Keratinocyte (primary cell): ENCODE measurements at regions not wholly inside any gene's neighbourhood (a gene's known extent, or its start where the extent isn't known, plus 50 kb on each side); places are given as distances from the start of the nearest gene placed in this dataset.

Experiments used
- DNase-seq: peaks from one replicate; pipeline ENCODE4 v3.0.0-alpha.2; 2011; ENCODE audit warnings: low read depth, missing footprints, low spot score
- FAIRE-seq: peaks from 2 replicates; lab custom pipeline; 2011; peaks lifted over from hg19 to GRCh38; lab: Jason Lieb, UNC
- H2AFZ ChIP-seq: 2 replicates; pipeline ENCODE4 v1.6.0; 2012; ENCODE audit warnings: low read length, control low read depth, inconsistent platforms; ENCODE audit not compliant: control insufficient read depth
- H3K27ac ChIP-seq: 2 replicates; pipeline ENCODE4 v1.5.1; 2011; ENCODE audit warnings: low read length; ENCODE audit not compliant: control insufficient read depth, insufficient read depth
- H3K27me3 ChIP-seq: 3 replicates; pipeline ENCODE4 v1.6.0; 2011; ENCODE audit warnings: low read length; ENCODE audit not compliant: control insufficient read depth, insufficient read depth; ENCODE audit errors: extremely low read depth
- H3K36me3 ChIP-seq, 2 experiments: 2 replicates in 1 of 2; 3 replicates in 1 of 2; pipeline ENCODE4 v1.5.1; 2011; ENCODE audit warnings: low read length in 2 of 2, mild to moderate bottlenecking in 1 of 2; ENCODE audit not compliant: control insufficient read depth in 2 of 2, insufficient read depth in 2 of 2; ENCODE audit errors: extremely low read depth in 1 of 2
- H3K4me1 ChIP-seq: 3 replicates; pipeline ENCODE4 v1.5.1; 2011; ENCODE audit warnings: low read length; ENCODE audit not compliant: control insufficient read depth, insufficient read depth; ENCODE audit errors: extremely low read depth
- H3K4me2 ChIP-seq: 3 replicates; pipeline ENCODE4 v1.6.0; 2011; ENCODE audit warnings: low read depth, low read length; ENCODE audit not compliant: control insufficient read depth, insufficient read depth; ENCODE audit errors: extremely low read depth
- H3K4me3 ChIP-seq, 3 experiments: fragments of 200-600 bp in 1 of 3; sonication (generic) in 1 of 3; 2 replicates in 2 of 3; 3 replicates in 1 of 3; pipeline ENCODE4 v1.5.1; 2011 to 2016; ENCODE audit warnings: low read length in 3 of 3, mild to moderate bottlenecking in 3 of 3, control low read depth in 2 of 3, inconsistent platforms in 1 of 3, low read depth in 1 of 3, mixed read lengths in 1 of 3, mixed run types in 1 of 3, moderate library complexity in 1 of 3; ENCODE audit not compliant: control insufficient read depth in 2 of 3, insufficient read depth in 2 of 3; ENCODE audit errors: extremely low read depth in 1 of 3
- H3K79me2 ChIP-seq: 2 replicates; pipeline ENCODE4 v1.6.0; 2012; ENCODE audit warnings: low read length; ENCODE audit not compliant: control insufficient read depth, insufficient read depth
- H3K9ac ChIP-seq: 3 replicates; pipeline ENCODE4 v1.6.0; 2011; ENCODE audit warnings: low read length; ENCODE audit not compliant: control insufficient read depth, insufficient read depth; ENCODE audit errors: extremely low read depth
- H3K9me1 ChIP-seq: 3 replicates; pipeline ENCODE4 v1.6.0; 2011; ENCODE audit warnings: low read length; ENCODE audit not compliant: control insufficient read depth, insufficient read depth; ENCODE audit errors: extremely low read depth
- H3K9me3 ChIP-seq: 2 replicates; pipeline ENCODE4 v1.5.1; 2012; ENCODE audit warnings: low read depth, low read length; ENCODE audit not compliant: control insufficient read depth
- H4K20me1 ChIP-seq: 3 replicates; pipeline ENCODE4 v1.6.0; 2011; ENCODE audit warnings: low read length; ENCODE audit not compliant: control insufficient read depth, insufficient read depth; ENCODE audit errors: extremely low read depth
- EZH2 ChIP-seq: IDR thresholded peaks from one replicate; pipeline ENCODE4 v1.6.1; 2012; ENCODE audit warnings: inconsistent platforms, mild to moderate bottlenecking, low read length, moderate library complexity
- dilution Hi-C: fragments of 300-500 bp; cut with MboI; formaldehyde crosslinking; loops from one replicate; pipeline ENCODE4 v1.7.0; 2020; ENCODE audit warnings: low sequenced_read_pairs; ENCODE audit not compliant: extremely low pct_ligation_motif_present
- TF ChIP-seq, protein P1 (sequence below), 3 experiments: IDR thresholded peaks in 1 of 3; conservative IDR thresholded peaks in 1 of 3; optimal IDR thresholded peaks in 1 of 3; 2 replicates in 2 of 3; 3 replicates in 1 of 3; pipeline versions ENCODE3 to v1.5.1; 2011; ENCODE audit warnings: low read length in 3 of 3, mild to moderate bottlenecking in 3 of 3, moderate library complexity in 2 of 3, control low read depth in 1 of 3, inconsistent platforms in 1 of 3; ENCODE audit not compliant: insufficient read depth in 2 of 3; ENCODE audit errors: extremely low read depth in 1 of 3

DNA sequence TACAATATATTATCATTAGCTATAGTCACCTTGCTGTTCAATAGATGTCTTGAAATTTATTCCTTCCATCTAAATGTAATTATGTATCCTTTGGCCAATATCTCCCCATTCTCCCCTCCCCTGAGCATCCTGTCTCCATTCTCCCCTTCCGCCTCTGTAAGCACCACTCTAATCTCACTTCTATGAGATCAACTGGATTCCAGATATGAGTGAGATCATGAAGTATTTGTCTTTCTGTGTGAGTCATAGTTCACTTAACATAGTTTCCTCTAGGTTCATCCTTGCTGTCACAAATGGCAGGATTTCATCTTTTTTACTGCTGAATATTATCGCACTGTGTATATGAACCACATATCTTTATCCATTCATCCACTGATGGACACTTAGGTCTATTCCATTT is 148.8 kb upstream of the NDN start:
- TF ChIP-seq EZH2: no peak
- TF ChIP-seq, protein P1, sequence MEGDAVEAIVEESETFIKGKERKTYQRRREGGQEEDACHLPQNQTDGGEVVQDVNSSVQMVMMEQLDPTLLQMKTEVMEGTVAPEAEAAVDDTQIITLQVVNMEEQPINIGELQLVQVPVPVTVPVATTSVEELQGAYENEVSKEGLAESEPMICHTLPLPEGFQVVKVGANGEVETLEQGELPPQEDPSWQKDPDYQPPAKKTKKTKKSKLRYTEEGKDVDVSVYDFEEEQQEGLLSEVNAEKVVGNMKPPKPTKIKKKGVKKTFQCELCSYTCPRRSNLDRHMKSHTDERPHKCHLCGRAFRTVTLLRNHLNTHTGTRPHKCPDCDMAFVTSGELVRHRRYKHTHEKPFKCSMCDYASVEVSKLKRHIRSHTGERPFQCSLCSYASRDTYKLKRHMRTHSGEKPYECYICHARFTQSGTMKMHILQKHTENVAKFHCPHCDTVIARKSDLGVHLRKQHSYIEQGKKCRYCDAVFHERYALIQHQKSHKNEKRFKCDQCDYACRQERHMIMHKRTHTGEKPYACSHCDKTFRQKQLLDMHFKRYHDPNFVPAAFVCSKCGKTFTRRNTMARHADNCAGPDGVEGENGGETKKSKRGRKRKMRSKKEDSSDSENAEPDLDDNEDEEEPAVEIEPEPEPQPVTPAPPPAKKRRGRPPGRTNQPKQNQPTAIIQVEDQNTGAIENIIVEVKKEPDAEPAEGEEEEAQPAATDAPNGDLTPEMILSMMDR (optimal IDR thresholded peaks at IDR 0.05 in 1 of 3, IDR thresholded peaks at IDR 0.05 in 1 of 3, conservative IDR thresholded peaks at IDR 0.05 in 1 of 3; ENCODE audit: extremely low read depth in 1 of 3, insufficient read depth in 2 of 3, low read length in 3 of 3): no peak
- dilution Hi-C loops: no loop called here

DNA sequence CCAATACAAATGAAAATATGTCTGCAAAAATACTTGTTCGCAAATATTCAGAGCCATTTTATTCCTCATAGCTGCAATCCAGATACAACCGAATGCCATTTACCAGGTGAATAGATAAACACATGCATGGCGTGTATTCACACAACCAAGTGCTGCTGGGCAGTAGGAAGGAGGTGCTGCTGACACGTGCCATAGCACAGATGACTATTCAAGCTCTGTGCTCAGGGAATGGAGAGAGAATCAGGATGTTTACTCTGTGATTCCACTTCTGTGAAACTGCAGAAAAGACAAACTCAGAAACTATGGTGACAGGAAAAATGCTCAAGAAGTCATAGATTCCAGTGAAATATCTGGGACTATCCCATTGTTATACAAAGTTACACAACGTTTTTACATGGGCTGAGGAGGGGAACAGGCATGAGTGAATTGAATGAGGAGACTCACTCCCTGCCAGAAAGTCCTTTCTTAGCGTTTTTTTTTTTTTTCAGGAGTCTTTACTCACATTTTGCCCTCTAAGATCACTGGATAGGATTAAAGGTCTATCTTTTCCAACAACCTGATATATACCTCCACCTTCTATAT is 152.9 kb upstream of the NDN start:
- dilution Hi-C loops: no loop called here
- Histone ChIP-seq H3K9me3 (peaks cover 4% of the 10 kb centered on the region), H3K4me1 (no peaks in the 10 kb centered on the region), H3K9ac (no peak overlapping the region), H3K27ac (no peak overlapping the region), H3K36me3 (no peaks in the 10 kb centered on the region), H3K79me2 (no peaks in the 10 kb centered on the region), H3K9me1 (no peaks in the 10 kb centered on the region), H2AFZ (no peak overlapping the region), H3K4me2 (no peak overlapping the region), H4K20me1 (no peaks in the 10 kb centered on the region), H3K27me3 (no peaks in the 10 kb centered on the region), H3K4me3 (no peak overlapping the region)
- TF ChIP-seq EZH2: no peak
- TF ChIP-seq, protein P1 (optimal IDR thresholded peaks at IDR 0.05 in 1 of 3, IDR thresholded peaks at IDR 0.05 in 1 of 3, conservative IDR thresholded peaks at IDR 0.05 in 1 of 3; ENCODE audit: extremely low read depth in 1 of 3, insufficient read depth in 2 of 3, low read length in 3 of 3): no peak
- FAIRE-seq (no peak), DNase-seq (no peak)

More for the DNA sequence above, 148.8 kb upstream of the NDN start:
- Histone ChIP-seq H3K9me1 (no peaks in the 10 kb centered on the region), H3K9me3 (peaks cover 2% of the 10 kb centered on the region), H3K27me3 (no peaks in the 10 kb centered on the region), H3K4me2 (no peak overlapping the region), H3K79me2 (no peaks in the 10 kb centered on the region), H4K20me1 (no peaks in the 10 kb centered on the region), H2AFZ (no peak overlapping the region), H3K4me3 (no peak overlapping the region), H3K27ac (no peak overlapping the region), H3K4me1 (no peaks in the 10 kb centered on the region), H3K9ac (no peak overlapping the region), H3K36me3 (no peaks in the 10 kb centered on the region)
- no peak for FAIRE-seq
- no peak for DNase-seq
